ENCODE measurements at regions not wholly inside any gene's neighbourhood (a gene's known extent, or its start where the extent isn't known, plus 50 kb on each side); places are given as distances from the start of the nearest gene placed in this dataset.
"Not testable (repeated sequence)": the region's sequence is repeated elsewhere in the genome, so short reads cannot be mapped to it uniquely, and the experiment has no call there.

DNA sequence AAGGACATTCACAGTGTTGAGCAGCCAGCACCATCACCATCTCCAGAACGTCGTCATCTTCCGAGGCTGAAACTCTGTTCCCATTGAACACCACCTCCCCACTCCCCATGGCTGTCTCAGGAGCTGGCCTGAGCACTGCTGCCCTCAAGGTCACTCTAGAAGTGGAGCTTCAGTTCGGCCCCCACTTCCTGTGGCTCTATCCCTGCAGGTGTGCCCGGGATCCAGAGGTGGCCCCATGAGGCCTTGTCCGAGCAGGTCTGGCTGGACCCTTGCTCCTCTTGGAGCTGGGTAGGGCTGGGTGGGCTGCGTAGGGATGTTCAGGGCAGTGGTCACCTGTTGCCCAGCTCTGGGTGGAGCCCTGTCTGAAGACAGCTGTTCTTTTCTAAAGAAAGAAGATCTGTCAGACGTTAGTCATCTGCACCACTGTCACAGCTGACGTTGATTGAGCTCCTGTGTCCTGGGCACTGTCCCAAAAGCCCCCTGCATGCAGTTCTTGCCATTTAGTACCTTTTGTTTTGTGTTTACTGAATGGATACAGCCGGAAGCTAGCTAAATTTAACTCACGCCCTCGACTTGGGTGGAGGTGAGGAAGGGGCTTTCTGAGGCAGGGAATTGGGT lies 75.5 kb upstream of the CLDN5 start:
- DNase-seq (ENCODE audit: low spot score) = no peak

DNA sequence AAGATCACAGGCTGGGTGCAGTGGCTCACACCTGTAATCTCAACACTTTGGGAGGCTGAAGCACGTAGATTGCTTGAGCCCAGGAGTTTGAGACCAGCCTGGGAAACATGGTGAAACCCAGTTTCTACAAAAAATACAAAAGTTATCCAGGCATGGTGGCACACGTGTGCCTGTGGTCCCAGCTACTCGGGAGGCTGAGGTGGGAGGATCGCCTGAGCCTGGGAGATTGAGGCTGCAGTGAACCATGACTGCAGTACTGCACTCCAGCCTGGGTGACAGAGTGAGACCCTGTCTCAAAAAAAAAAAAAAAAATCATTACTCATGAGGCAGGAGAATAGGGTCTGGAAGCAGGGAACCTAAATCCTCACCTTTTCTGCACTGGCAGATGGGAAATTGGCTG lies 79.1 kb upstream of the CLDN5 start:
- not testable (repeated sequence) for DNase-seq (ENCODE audit: low spot score)

DNA sequence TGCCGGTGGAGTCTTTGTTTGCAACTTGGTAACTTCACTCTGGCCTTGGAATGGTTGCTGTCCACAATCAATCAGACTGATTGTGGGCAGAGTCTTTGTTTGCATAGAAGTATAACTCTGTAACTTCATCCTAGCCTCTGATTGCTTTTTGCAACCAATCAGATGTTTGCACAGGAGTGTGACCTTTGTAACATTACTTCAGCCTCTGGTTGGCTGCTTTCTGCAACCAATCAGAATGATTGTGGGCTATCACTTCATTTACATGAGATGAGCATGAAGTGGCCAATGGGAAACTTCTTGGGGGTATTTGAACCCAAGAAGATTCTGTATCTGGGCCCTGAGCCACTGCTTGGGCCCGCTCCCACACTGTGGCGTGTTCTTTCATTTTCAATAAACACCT lies 79.6 kb upstream of the CLDN5 start:
- no peak for DNase-seq (ENCODE audit: low spot score)

DNA sequence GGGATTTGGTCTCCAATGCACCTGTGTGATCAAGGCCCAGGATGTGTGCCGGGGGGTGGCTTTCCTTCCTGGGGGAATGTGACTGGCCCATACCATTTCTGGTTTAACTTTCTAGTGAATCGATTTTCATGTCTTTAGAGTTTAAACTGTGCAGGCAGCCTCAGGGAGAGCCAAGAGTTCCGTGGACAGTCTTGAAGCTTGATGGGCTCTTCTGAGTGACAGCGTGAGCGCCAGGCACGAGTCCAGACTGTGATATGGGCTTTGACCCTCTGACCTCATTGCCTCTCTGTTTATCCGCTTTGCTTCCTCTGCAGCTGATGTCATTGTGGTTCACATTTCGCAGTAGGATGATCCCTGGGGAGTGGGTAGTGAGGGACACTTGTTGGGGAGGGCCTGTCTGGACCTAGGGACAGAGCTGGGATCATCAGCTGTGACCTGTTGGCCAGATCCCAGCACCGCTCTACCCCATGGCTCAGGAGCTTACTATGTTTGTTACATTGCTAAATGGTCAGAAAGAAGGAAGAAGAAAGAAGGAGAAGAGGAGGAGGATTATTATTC lies 80.6 kb upstream of the CLDN5 start:
- no peak for DNase-seq (ENCODE audit: low spot score)

- DNase-seq (ENCODE audit: low spot score) = no peak
Observed at GRCh38 chr22:19605508-19606331, 81.5 kb upstream of the CLDN5 start.

DNA sequence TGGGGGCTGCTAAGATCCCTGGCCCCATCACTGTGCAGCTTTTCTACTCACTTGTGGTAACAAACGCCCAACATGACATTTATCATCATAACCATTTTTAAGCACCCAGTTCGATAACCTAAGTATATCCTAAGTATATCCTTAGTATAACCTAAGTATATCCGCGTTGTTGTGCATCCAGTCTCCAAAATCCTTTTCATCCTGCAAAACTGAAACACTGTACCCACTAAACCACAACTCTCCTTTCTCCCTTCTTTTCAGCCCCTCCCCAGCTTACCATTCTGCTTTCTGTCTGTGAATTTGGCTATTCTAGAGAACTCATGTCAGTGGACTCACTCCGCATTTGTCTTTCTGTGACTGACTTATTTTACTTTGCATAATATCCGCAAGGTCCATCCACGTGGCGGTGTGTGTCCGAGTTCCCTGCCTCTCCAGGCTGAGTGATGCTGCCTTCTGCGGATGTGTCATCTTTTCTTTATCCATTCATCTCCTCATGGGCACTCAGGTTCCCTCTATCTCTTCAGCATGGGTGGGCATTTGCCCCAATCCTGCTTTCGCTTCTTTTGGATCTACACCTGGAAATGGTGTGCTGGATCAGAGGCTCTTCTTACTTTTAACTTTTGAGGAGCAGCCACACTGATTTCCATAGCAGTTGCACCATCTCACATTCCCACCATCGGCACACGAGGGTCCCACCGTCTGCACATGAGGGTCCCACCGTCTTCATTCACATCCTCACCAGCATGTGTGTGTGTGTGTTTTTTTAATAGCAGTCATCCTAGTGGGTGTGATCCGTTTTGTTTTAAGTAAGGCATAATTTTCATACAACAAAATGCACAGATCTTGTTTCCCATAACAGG lies 82.4 kb upstream of the CLDN5 start:
- no peak for DNase-seq (ENCODE audit: low spot score)

- DNase-seq (ENCODE audit: low spot score) = no peak
Observed at GRCh38 chr22:19607192-19608002, 83.2 kb upstream of the CLDN5 start.

DNA sequence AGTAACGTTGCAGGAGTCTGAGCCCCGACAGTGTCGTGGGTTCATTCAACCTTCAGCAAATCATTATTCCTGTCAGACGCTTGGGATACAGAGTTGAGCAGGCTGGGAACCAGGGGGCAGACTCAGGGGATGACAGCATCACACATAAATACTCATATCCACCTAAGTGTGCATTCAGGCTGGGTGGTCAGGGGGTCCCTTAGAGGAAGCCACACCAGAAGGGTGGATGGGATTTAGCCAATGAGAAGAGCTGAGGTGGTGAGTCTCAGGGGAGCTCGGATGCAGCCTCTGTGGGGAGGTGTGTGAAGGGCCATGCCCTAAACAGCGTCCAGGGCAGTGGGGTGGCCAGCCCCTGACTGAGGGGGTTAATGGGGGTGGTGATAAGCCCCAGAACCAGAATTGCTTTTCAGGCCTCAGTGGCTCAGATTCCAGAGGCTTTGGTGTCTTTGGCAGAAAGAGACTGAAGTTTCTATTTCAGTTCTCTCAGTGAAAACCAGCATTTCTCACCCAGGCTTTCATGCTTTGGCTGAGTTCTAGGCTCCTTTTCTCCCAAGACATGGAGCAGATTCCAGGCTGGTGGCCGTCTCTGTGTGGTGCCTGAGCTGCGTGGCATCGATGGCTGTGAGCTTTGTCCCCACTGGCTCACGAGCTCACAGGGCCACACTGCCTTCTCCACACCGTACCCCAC lies 83.9 kb upstream of the CLDN5 start:
- no peak for DNase-seq (ENCODE audit: low spot score)

GRCh38 chr22:19609753-19610152 lies 85.5 kb upstream of the CLDN5 start:
- not testable (repeated sequence) for DNase-seq (ENCODE audit: low spot score)

GRCh38 chr22:19610518-19611253 lies 86.5 kb upstream of the CLDN5 start:
- no peak for DNase-seq (ENCODE audit: low spot score)

- no peak for DNase-seq (ENCODE audit: low spot score)
Observed at GRCh38 chr22:19611590-19611989, 87.4 kb upstream of the CLDN5 start.

- DNase-seq (ENCODE audit: low spot score) = no peak
Observed at GRCh38 chr22:19612866-19613572, 88.8 kb upstream of the CLDN5 start.

DNA sequence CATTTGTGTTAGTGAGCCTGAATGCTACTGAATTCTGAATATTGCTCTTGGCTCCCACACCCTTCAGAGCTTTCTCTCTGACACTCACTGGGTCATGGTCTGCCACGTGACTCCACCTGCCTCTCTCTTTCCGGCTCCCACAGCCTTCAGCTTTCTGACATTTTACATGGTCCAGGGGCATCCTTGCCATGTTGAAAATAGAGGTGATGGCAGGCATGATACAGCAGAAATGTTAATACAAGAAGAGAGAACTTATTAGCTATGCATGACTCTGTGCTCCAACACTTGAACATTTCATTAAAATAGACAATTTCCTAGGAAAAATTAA lies 90.3 kb upstream of the CLDN5 start:
- no peak for DNase-seq (ENCODE audit: low spot score)

DNA sequence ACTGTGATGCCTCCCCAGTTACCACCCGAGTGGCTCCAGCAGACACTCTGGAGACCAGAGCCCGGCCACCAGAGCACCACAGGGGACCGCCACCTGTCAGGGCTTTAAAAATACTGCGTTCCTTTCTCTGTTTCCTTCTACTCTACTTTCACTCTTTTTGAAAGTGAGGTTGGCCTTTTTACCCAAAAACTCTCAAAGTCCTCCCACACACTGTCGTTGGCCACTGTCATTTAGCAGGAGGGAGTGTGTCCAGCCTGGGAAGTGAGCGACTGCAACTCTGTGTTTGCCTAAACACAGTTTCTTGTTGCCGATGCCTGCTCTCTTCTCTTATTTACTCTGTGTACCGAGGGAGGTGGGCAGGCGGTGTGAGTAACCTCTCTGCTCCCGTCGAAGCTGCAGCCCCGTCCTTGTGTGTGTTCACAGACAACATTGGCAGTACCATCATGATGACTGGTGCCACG lies 90.8 kb upstream of the CLDN5 start:
- DNase-seq (ENCODE audit: low spot score) = no peak

- DNase-seq (ENCODE audit: low spot score) = no peak
Observed at GRCh38 chr22:19615867-19616581, 91.8 kb upstream of the CLDN5 start.

DNA sequence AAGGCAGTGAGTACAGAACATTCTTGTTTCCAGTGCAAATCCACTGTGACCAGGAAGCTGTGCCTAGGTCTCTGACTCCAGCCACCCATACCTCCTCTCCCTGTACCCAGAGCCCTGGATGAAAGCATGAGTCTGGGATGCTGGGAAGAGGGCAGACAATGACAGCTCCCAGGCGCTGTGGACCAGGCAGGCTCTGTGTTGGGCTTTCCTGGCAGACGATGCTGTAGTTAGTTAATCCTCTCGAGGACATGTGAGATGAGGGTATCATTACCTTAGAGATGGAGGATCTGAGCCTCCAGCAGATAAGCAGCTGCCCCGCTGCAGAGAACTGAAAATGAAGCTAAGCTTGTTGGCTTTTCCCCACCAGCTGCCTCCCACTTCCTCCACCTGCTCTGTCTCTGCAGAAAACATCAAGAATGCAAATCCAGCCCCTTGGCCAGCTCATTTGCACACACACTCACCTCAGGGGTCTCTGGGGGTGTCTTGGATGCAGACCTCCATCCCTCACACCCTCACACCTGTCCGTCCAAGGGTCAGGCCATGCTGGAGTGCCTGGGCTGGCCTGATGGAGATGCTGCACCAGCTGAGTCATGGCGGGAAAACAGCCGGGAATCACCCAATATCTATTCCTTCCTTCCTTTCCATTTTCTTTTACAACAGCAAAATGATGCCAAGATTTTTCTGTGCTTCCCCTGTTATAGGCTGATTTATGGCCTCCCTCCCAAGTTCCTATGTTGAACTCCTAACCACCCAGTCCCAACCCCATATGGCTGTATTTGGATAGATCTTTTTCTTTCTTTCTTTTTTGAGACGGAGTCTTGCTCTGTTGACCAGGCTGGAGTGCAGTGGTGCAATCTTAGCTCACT lies 94.9 kb upstream of the SEPTIN5 start:
- DNase-seq (ENCODE audit: low spot score) = no peak

GRCh38 chr22:19620742-19621371 lies 93.4 kb upstream of the SEPTIN5 start:
- DNase-seq (ENCODE audit: low spot score) = no peak

Measured in H4 (cell line).